NT2/D1 (cell line): ENCODE measurements at regions not wholly inside any gene's neighbourhood (a gene's known extent, or its start where the extent isn't known, plus 50 kb on each side); places are given as distances from the start of the nearest gene placed in this dataset.

Experiments used
- SUZ12 ChIP-seq: IDR thresholded peaks from 2 replicates; pipeline ENCODE4 v1.6.1; 2011; ENCODE audit not compliant: insufficient read length, insufficient read depth; ENCODE audit errors: extremely low read depth
- YY1 ChIP-seq: IDR thresholded peaks from 2 replicates; pipeline ENCODE4 v1.6.1; 2011; ENCODE audit not compliant: insufficient read length, insufficient read depth

GRCh38 chrX:9110808-9111207, 76.9 kb upstream of the FAM9B start:
- TF ChIP-seq YY1 (no peak), SUZ12 (no peak)
